ENCODE measurements at regions not wholly inside any gene's neighbourhood (a gene's known extent, or its start where the extent isn't known, plus 50 kb on each side); places are given as distances from the start of the nearest gene placed in this dataset.

DNA sequence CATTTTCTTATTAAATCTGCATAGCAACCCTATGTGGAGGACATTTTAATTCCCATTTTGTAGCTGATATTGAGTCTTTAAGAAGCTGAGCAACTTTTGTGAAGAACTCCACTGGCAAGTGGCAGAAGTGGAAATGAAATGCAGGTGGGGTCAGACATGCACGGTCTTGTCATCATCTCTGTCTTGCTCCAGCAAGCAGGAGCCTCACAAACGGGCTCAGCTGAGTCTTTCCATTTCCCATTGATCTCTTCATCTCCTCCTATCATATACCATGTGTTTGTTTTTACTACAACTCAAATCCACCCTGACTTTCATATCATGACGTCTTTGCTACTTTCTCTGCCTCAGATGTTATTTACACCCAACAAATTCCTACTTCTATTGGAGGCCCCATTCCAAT, 97.9 kb upstream of the TENM4 start:
- TF ChIP-seq POLR2A (IDR thresholded peaks at IDR 0.05; ENCODE audit: insufficient read depth in 1 of 2, low read depth in 2 of 2, low read length in 2 of 2) (no peak), SKI (IDR thresholded peaks at IDR 0.05; ENCODE audit: partially characterized antibody) (no peak), ZFP36 (IDR thresholded peaks at IDR 0.05; ENCODE audit: borderline replicate concordance, low read depth, low read length, partially characterized antibody) (no peak), ZNF546 (CRISPR knock-in tag; conservative IDR thresholded peaks at IDR 0.05) (no peak), ZNF530 (CRISPR knock-in tag; IDR thresholded peaks at IDR 0.05; ENCODE audit: low read depth) (no peak), TAF1 (CRISPR knock-in tag; IDR thresholded peaks at IDR 0.05) (no peak), ZNF138 (CRISPR knock-in tag; IDR thresholded peaks at IDR 0.05; ENCODE audit: low read depth) (no peak), RBM39 (IDR thresholded peaks at IDR 0.05; ENCODE audit: low read depth, low read length, poor library complexity, severe bottlenecking) (no peak), MTA3 (CRISPR knock-in tag; IDR thresholded peaks at IDR 0.05) (no peak)
- TF ChIP-seq, protein P1, sequence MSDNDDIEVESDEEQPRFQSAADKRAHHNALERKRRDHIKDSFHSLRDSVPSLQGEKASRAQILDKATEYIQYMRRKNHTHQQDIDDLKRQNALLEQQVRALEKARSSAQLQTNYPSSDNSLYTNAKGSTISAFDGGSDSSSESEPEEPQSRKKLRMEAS (IDR thresholded peaks at IDR 0.05), result no peak
